GM06990 (cell line): ENCODE measurements at regions not wholly inside any gene's neighbourhood (a gene's known extent, or its start where the extent isn't known, plus 50 kb on each side); places are given as distances from the start of the nearest gene placed in this dataset.

ENCODE experiments used
- DNase-seq: peaks from one replicate; pipeline ENCODE4 v3.0.0-alpha.2; 2011; ENCODE audit not compliant: insufficient read length; ENCODE audit errors: extremely low read depth
- H3K27me3 ChIP-seq: replicated peaks from 2 replicates; pipeline ENCODE4 v1.6.0; 2011; ENCODE audit warnings: low read length; ENCODE audit not compliant: control insufficient read depth, insufficient read depth
- H3K36me3 ChIP-seq: 2 replicates; pipeline ENCODE4 v1.5.1; 2011; ENCODE audit warnings: low read length; ENCODE audit not compliant: control insufficient read depth, insufficient read depth
- H3K4me3 ChIP-seq: replicated peaks from 2 replicates; pipeline ENCODE4 v1.5.1; 2011; ENCODE audit warnings: low read depth, mild to moderate bottlenecking, control low read depth, low read length
- TF ChIP-seq, protein P1 (sequence below): IDR thresholded peaks from 2 replicates; pipeline ENCODE4 v1.5.1; 2011; ENCODE audit warnings: low read length, control low read depth, mild to moderate bottlenecking, inconsistent platforms; ENCODE audit not compliant: insufficient read depth, poor library complexity, severe bottlenecking

DNA sequence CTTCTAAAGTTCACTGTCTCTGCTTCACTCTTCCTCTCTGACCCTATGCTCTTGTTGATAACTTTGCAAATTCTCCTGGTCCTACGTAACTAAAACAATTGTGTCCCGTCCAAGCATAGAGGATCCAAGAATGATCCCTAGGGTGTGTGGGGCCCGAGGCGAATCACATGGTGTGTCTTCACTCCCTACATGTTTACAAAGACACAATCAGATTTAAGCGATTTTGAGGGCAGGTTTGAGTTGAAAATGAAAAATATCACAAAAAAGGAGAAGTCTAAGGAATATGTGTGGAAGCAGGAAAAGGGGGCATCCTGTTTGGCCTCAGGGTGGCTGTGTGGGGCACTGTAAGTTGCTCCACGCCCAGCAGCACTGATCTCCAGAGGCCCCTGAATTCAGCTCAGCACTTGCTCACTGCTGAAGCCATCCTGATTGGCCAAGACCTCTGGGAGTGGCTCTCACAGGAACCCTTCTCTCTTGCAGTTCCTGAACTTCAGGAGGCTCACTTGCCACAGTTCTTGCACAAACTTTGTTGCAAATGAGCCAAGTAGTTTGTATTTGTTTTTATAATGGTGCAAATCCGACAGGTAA is 363.6 kb downstream of the ZNF521 start:
- H3K4me3 ChIP-seq = no peak overlapping the region
- no peaks in the 10 kb centered on the region for H3K36me3 ChIP-seq
- TF ChIP-seq, protein P1, sequence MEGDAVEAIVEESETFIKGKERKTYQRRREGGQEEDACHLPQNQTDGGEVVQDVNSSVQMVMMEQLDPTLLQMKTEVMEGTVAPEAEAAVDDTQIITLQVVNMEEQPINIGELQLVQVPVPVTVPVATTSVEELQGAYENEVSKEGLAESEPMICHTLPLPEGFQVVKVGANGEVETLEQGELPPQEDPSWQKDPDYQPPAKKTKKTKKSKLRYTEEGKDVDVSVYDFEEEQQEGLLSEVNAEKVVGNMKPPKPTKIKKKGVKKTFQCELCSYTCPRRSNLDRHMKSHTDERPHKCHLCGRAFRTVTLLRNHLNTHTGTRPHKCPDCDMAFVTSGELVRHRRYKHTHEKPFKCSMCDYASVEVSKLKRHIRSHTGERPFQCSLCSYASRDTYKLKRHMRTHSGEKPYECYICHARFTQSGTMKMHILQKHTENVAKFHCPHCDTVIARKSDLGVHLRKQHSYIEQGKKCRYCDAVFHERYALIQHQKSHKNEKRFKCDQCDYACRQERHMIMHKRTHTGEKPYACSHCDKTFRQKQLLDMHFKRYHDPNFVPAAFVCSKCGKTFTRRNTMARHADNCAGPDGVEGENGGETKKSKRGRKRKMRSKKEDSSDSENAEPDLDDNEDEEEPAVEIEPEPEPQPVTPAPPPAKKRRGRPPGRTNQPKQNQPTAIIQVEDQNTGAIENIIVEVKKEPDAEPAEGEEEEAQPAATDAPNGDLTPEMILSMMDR = no peak
- DNase-seq = no peak
- H3K27me3 ChIP-seq = no peaks in the 10 kb centered on the region; the same call in 1 of the 2 replicates

DNA sequence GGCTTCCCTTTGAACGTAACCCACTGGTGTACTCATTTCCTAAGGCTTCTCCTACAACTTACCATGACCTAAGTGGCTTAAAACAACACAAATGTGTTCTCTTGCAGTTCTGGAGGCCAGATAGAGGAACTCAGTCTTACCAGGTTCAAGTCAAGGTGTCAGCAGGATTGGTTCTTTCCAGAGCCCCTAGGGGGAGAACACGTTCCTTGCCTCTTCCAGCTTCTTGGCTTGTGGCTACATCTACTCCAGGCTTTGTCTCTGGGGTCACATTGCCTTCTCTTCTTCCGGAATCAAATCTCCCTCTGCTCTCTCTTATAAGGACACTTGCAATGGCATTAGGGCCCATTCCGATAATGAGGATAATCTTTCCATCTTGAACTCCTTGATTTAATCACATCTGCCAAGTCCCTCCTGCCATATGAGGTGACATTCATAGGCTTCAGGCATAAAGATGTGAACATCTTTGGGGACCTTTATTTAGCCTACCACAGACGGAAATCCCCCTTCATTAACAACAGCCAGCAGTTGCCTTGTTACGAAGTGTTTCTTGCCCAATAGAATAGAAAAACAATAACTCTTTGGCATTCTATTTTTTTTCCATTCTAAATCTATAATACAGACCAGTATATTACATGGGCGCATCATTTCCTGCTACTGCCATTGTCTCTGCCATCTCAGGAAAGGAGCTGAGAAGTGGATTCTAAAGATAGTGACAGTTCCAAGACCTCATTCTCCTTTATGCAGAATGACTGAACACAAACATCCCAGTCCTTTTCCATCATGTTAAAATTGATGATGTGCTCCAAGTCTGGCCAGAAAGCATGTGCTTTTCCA is 362.0 kb downstream of the ZNF521 start:
- Histone ChIP-seq H3K4me3 (no peak overlapping the region), H3K27me3 (no peaks in the 10 kb centered on the region; the same call in 1 of the 2 replicates), H3K36me3 (no peaks in the 10 kb centered on the region)
- TF ChIP-seq, protein P1 = no peak
- DNase-seq = no peak

DNA sequence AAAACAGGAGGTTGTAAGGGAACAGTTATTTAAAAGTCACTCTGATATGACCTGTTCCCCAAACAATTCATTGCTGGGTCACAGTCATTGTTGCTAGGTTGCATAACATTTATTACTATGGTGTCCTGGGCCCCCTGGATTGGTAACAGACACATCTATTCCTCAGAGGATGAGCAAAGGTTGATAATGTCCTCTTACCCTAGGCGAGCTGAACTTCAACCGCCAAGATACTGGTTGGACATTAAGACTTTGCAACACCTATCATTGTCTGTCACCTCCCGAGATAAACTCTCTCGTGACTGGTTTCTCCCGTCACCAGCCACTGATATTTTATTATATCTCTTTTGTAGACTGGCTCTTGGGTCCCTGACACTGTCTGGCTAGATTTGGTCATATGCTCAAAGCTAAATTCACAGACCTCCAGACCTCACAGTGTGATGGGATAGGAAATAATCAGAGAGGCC is 361.3 kb downstream of the ZNF521 start:
- Histone ChIP-seq H3K36me3 (no peaks in the 10 kb centered on the region), H3K27me3 (no peaks in the 10 kb centered on the region; the same call in 1 of the 2 replicates), H3K4me3 (no peak overlapping the region)
- TF ChIP-seq, protein P1 = no peak
- no peak for DNase-seq

DNA sequence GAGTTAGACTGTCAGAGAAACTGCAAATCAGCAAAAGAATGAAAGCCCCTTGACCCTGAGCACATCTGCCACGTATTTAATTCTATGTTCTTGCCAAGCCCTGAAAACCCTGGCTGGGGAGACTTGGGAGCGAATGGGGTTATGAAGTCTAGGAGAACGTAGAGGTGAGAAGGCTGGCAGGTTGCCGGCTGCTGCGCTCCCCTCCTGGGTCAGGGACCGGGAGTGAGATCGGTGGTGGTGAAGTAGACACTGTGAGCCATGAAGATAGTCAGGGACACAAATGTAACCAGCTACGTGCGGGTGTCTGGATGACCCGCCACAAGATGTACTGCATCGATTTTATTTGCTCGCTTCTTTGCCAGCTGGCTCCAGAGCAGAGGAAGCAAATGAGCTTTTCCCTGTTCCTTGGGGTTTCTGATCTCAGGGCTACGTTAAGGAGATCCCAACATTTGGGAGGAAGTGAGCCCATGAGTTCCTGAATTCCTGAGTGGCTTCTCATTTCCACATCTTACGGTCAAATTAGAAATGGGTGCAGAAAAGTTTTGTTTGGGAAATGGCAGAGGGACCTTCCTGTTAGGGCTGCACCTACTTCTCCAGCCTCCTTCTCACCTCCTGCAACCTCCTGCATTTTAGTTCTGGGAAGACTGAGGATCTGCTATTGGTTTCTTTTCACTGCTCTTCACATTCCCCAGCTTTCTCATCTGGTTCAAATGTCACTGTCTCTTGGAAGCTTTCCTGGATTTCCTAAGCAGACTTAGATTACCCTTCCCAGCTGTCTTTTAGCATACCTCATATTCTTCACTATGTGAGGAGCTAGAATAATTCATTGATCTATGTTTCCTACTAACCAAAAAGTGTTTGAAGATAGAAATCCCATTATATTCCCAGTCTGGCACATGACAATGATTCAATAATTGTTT is 360.6 kb downstream of the ZNF521 start:
- DNase-seq = no peak

DNA sequence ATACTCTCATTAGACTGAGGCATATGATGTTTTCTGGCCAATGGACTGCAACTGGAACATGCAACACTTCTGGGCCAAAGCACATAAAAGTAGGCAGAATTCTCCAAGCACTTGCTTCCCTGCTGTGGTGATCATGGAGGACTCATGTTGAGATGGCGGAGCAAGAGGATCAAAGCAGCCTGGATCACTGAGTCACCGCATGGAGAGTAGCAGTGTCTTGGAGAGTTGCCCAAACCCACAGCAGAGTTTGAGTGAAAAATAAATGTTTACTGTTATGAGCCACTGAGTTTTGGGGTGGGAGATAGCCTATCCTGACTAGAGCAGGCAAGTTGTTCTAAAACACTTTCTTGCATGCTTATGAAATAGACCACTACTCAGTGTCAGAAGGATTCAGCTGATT is 359.5 kb downstream of the ZNF521 start:
- TF ChIP-seq, protein P1 = no peak
- Histone ChIP-seq H3K36me3 (no peaks in the 10 kb centered on the region), H3K4me3 (no peak overlapping the region), H3K27me3 (no peaks in the 10 kb centered on the region; the same call in 1 of the 2 replicates)
- DNase-seq = no peak

More for the DNA sequence above, 360.6 kb downstream of the ZNF521 start:
- TF ChIP-seq, protein P1 = no peak
- Histone ChIP-seq H3K36me3 (no peaks in the 10 kb centered on the region), H3K4me3 (no peak overlapping the region), H3K27me3 (no peaks in the 10 kb centered on the region; the same call in 1 of the 2 replicates)
